ENCODE measurements at regions not wholly inside any gene's neighbourhood (a gene's known extent, or its start where the extent isn't known, plus 50 kb on each side); places are given as distances from the start of the nearest gene placed in this dataset.
A peak's percentile ranks its signal among the peaks of the same experiment; 100 is the strongest.

- no peak for TF ChIP-seq EZH2phosphoT487 (IDR thresholded peaks at IDR 0.05; ENCODE audit: low read depth)
- TF ChIP-seq, protein P1, sequence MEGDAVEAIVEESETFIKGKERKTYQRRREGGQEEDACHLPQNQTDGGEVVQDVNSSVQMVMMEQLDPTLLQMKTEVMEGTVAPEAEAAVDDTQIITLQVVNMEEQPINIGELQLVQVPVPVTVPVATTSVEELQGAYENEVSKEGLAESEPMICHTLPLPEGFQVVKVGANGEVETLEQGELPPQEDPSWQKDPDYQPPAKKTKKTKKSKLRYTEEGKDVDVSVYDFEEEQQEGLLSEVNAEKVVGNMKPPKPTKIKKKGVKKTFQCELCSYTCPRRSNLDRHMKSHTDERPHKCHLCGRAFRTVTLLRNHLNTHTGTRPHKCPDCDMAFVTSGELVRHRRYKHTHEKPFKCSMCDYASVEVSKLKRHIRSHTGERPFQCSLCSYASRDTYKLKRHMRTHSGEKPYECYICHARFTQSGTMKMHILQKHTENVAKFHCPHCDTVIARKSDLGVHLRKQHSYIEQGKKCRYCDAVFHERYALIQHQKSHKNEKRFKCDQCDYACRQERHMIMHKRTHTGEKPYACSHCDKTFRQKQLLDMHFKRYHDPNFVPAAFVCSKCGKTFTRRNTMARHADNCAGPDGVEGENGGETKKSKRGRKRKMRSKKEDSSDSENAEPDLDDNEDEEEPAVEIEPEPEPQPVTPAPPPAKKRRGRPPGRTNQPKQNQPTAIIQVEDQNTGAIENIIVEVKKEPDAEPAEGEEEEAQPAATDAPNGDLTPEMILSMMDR (IDR thresholded peaks at IDR 0.05; ENCODE audit: low read depth, low read length), result no peak
- no peak overlapping the region for H3K4me2 ChIP-seq (ENCODE audit: low read length)
- H3K9me3 ChIP-seq (ENCODE audit: insufficient read depth, low read length), result no peaks in the 10 kb centered on the region
- no peak overlapping the region for H3K27ac ChIP-seq (ENCODE audit: low read length)
- H3K4me1 ChIP-seq (ENCODE audit: low read length), result peaks cover 50% of the 10 kb centered on the region
- H3K79me2 ChIP-seq (ENCODE audit: low read length), result no peaks in the 10 kb centered on the region
- H3K4me3 ChIP-seq (ENCODE audit: low read length), result no peak overlapping the region
- no peak overlapping the region for H2AFZ ChIP-seq (ENCODE audit: low read depth, low read length)
- no peaks in the 10 kb centered on the region for H3K36me3 ChIP-seq (replicated peaks; ENCODE audit: low read depth, low read length)
- no peaks in the 10 kb centered on the region for H4K20me1 ChIP-seq (ENCODE audit: insufficient read depth, low read length)
- 0 out of 2 replicates have a peak overlapping the region, but pooled peaks have one; percentile 83 for H3K9ac ChIP-seq (ENCODE audit: low read length)
- no peaks in the 10 kb centered on the region for H3K27me3 ChIP-seq (ENCODE audit: low read depth, low read length)
Measured at GRCh38 chr22:22032099-22032905, 49.7 kb upstream of the TOP3B start.
